DMS 273 (cell line): ENCODE measurements at regions not wholly inside any gene's neighbourhood (a gene's known extent, or its start where the extent isn't known, plus 50 kb on each side); places are given as distances from the start of the nearest gene placed in this dataset.
"Not testable (repeated sequence)": the region's sequence is repeated elsewhere in the genome, so short reads cannot be mapped to it uniquely, and the experiment has no call there.

Source experiments
- DNase-seq: peaks from one replicate; lab custom pipeline; 2025; ENCODE audit not compliant: unreplicated experiment; lab: John Stamatoyannopoulos, UW

GRCh38 chr20:26218301-26218700 lies 521.6 kb upstream of the ZNF337 start:
- no peak for DNase-seq

- DNase-seq = no peak
Measured at GRCh38 chr20:26216025-26216424, 519.4 kb upstream of the ZNF337 start.

GRCh38 chr20:26214991-26215390 lies 518.3 kb upstream of the ZNF337 start:
- DNase-seq = no peak

GRCh38 chr20:26209171-26209941 lies 512.7 kb upstream of the ZNF337 start:
- no peak for DNase-seq

GRCh38 chr20:26208296-26209091 lies 511.8 kb upstream of the ZNF337 start:
- peak; percentile 50 for DNase-seq

- peak; percentile 28 for DNase-seq
Measured at GRCh38 chr20:26207967-26208295, 511.3 kb upstream of the ZNF337 start.

GRCh38 chr20:26207237-26207966 lies 510.7 kb upstream of the ZNF337 start:
- peak; percentile 5 for DNase-seq

- DNase-seq = no peak
Measured at GRCh38 chr20:26205350-26205749, 508.7 kb upstream of the ZNF337 start.

GRCh38 chr20:26201026-26201425 lies 504.4 kb upstream of the ZNF337 start:
- not testable (repeated sequence) for DNase-seq

GRCh38 chr20:26187329-26187728 lies 490.7 kb upstream of the ZNF337 start:
- not testable (repeated sequence) for DNase-seq

GRCh38 chr20:26183720-26184119 lies 487.1 kb upstream of the ZNF337 start:
- DNase-seq = not testable (repeated sequence)

- peak; percentile 10 for DNase-seq
Measured at GRCh38 chr20:26181364-26181763, 484.7 kb upstream of the ZNF337 start.

GRCh38 chr20:26171875-26172274 lies 475.2 kb upstream of the ZNF337 start:
- DNase-seq = not testable (repeated sequence)

- DNase-seq = no peak
Measured at GRCh38 chr20:26169506-26169905, 472.9 kb upstream of the ZNF337 start.

- DNase-seq = no peak
Measured at GRCh38 chr20:26167499-26167898, 470.8 kb upstream of the ZNF337 start.

GRCh38 chr20:26163890-26164289 lies 467.2 kb upstream of the ZNF337 start:
- no peak for DNase-seq

GRCh38 chr20:26163151-26163550 lies 466.5 kb upstream of the ZNF337 start:
- not testable (repeated sequence) for DNase-seq

- not testable (repeated sequence) for DNase-seq
Measured at GRCh38 chr20:26161741-26162140, 465.1 kb upstream of the ZNF337 start.

- not testable (repeated sequence) for DNase-seq
Measured at GRCh38 chr20:26160916-26161315, 464.3 kb upstream of the ZNF337 start.

- no peak for DNase-seq
Measured at GRCh38 chr20:26154224-26154623, 457.6 kb upstream of the ZNF337 start.

- DNase-seq = no peak
Measured at GRCh38 chr20:26135325-26136110, 438.9 kb upstream of the ZNF337 start.
